Osteocyte (in vitro differentiated cells): ENCODE measurements at regions not wholly inside any gene's neighbourhood (a gene's known extent, or its start where the extent isn't known, plus 50 kb on each side); places are given as distances from the start of the nearest gene placed in this dataset.

Experiments used
- DNase-seq: peaks from one replicate; pipeline ENCODE4 v3.0.0; 2021; ENCODE audit warnings: mixed read lengths; ENCODE audit not compliant: unreplicated experiment; ENCODE audit errors: extremely low spot score
- H3K27ac Mint-ChIP-seq: one replicate; pipeline ENCODE4 v1.8.0; 2021; ENCODE audit warnings: mild to moderate bottlenecking, mixed read lengths; ENCODE audit not compliant: unreplicated experiment
- H3K27me3 Mint-ChIP-seq: one replicate; pipeline ENCODE4 v1.8.0; 2021; ENCODE audit warnings: mixed read lengths; ENCODE audit not compliant: unreplicated experiment
- H3K36me3 Mint-ChIP-seq: one replicate; pipeline ENCODE4 v1.8.0; 2021; ENCODE audit warnings: mixed read lengths; ENCODE audit not compliant: unreplicated experiment
- H3K4me1 Mint-ChIP-seq: one replicate; pipeline ENCODE4 v1.8.0; 2021; ENCODE audit warnings: mixed read lengths; ENCODE audit not compliant: unreplicated experiment
- H3K4me3 Mint-ChIP-seq: one replicate; pipeline ENCODE4 v1.8.0; 2021; ENCODE audit warnings: mild to moderate bottlenecking, moderate library complexity, mixed read lengths; ENCODE audit not compliant: unreplicated experiment
- H3K9me3 Mint-ChIP-seq: one replicate; pipeline ENCODE4 v1.8.0; 2021; ENCODE audit warnings: mixed read lengths; ENCODE audit not compliant: unreplicated experiment
- CTCF ChIP-seq: fragments of 200-600 bp; sonication (generic); IDR thresholded peaks from 2 replicates; pipeline ENCODE4 v1.5.0; 2021; ENCODE audit warnings: antibody characterized with exemption, mild to moderate bottlenecking, moderate library complexity

- H3K4me3 Mint-ChIP-seq, result no peak overlapping the region
These were observed 211.5 kb upstream of the TARS1 start for GRCh38 chr5:33229216-33229615.

GRCh38 chr5:33230467-33231078 lies 210.2 kb upstream of the TARS1 start:
- no peak for DNase-seq
- Mint-ChIP-seq H3K9me3 (no peaks in the 10 kb centered on the region), H3K27ac (no peak overlapping the region)

More at GRCh38 chr5:33229216-33229615, 211.5 kb upstream of the TARS1 start:
- DNase-seq, result no peak
- no peak overlapping the region for H3K27ac Mint-ChIP-seq
- peaks cover 23% of the 10 kb centered on the region for H3K4me1 Mint-ChIP-seq
- no peaks in the 10 kb centered on the region for H3K36me3 Mint-ChIP-seq
- TF ChIP-seq CTCF, result no peak
- H3K9me3 Mint-ChIP-seq, result no peaks in the 10 kb centered on the region
- H3K27me3 Mint-ChIP-seq, result no peaks in the 10 kb centered on the region

GRCh38 chr5:33231214-33231710 lies 209.5 kb upstream of the TARS1 start:
- peaks cover 23% of the 10 kb centered on the region for H3K4me1 Mint-ChIP-seq
- DNase-seq, result no peak

More at GRCh38 chr5:33230467-33231078, 210.2 kb upstream of the TARS1 start:
- no peaks in the 10 kb centered on the region for H3K36me3 Mint-ChIP-seq
- TF ChIP-seq CTCF, result no peak
- no peaks in the 10 kb centered on the region for H3K27me3 Mint-ChIP-seq
- H3K4me3 Mint-ChIP-seq, result no peak overlapping the region
- peaks cover 23% of the 10 kb centered on the region for H3K4me1 Mint-ChIP-seq

GRCh38 chr5:33231935-33232334 lies 208.8 kb upstream of the TARS1 start:
- Mint-ChIP-seq H3K27ac (no peak overlapping the region), H3K36me3 (no peaks in the 10 kb centered on the region), H3K4me1 (peaks cover 22% of the 10 kb centered on the region), H3K9me3 (no peaks in the 10 kb centered on the region), H3K27me3 (no peaks in the 10 kb centered on the region), H3K4me3 (no peak overlapping the region)
- no peak for DNase-seq
- no peak for TF ChIP-seq CTCF

More at GRCh38 chr5:33231214-33231710, 209.5 kb upstream of the TARS1 start:
- Mint-ChIP-seq H3K27ac (no peak overlapping the region), H3K9me3 (no peaks in the 10 kb centered on the region), H3K27me3 (no peaks in the 10 kb centered on the region), H3K36me3 (no peaks in the 10 kb centered on the region), H3K4me3 (no peak overlapping the region)
- no peak for TF ChIP-seq CTCF

GRCh38 chr5:33232731-33233505 lies 207.8 kb upstream of the TARS1 start:
- Mint-ChIP-seq H3K4me3 (no peak overlapping the region), H3K36me3 (no peaks in the 10 kb centered on the region), H3K4me1 (peaks cover 12% of the 10 kb centered on the region), H3K9me3 (no peaks in the 10 kb centered on the region), H3K27ac (no peak overlapping the region), H3K27me3 (no peaks in the 10 kb centered on the region)
- TF ChIP-seq CTCF, result no peak
- no peak for DNase-seq
